ENCODE measurements at regions not wholly inside any gene's neighbourhood (a gene's known extent, or its start where the extent isn't known, plus 50 kb on each side); places are given as distances from the start of the nearest gene placed in this dataset.

DNA sequence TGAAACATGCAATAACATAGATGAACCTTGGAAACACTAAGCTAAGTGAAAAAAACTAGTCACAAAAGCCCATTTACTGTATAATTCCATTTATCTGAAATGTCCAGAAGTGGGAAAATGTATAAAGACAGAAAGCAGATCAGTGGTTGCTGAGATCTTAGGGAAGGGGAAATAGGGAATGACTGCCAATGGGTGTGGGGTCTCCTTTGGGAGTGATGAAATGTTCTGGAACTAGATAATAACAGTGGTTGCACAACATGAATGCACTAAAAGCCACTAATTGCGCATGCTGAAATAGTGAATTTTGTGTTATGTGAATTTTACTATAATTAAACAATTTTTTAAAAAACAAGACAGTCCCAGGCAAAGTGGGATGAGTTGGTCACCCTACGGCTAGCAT lies 472.8 kb downstream of the CCDC171 start:
- no peaks in the 10 kb centered on the region for H3K36me3 Mint-ChIP-seq (ENCODE audit: insufficient read depth)
- DNase-seq (no peak), ATAC-seq (replicated peaks) (no peak)
- H3K9me3 Mint-ChIP-seq: peaks cover 5 to 11% of the 10 kb centered on the region in 2 donors
- H3K4me1 Mint-ChIP-seq (ENCODE audit: low read depth in 2 of 2): no peaks in the 10 kb centered on the region
- no peak overlapping the region for H3K27ac Mint-ChIP-seq
- no peak overlapping the region for H3K4me3 Mint-ChIP-seq
- no peaks in the 10 kb centered on the region for H3K27me3 Mint-ChIP-seq

- Mint-ChIP-seq H3K27me3 (no peaks in the 10 kb centered on the region), H3K9me3 (peaks cover 7 to 13% of the 10 kb centered on the region in 2 donors), H3K4me1 (ENCODE audit: low read depth in 2 of 2) (no peaks in the 10 kb centered on the region), H3K4me3 (no peak overlapping the region), H3K36me3 (ENCODE audit: insufficient read depth) (no peaks in the 10 kb centered on the region), H3K27ac (no peak overlapping the region)
- ATAC-seq (replicated peaks) (no peak), DNase-seq (no peak)
Observed at GRCh38 chr9:16026886-16027285, 474.0 kb downstream of the CCDC171 start.

GRCh38 chr9:16028548-16028947 lies 475.7 kb downstream of the CCDC171 start:
- Mint-ChIP-seq H3K27ac (no peak overlapping the region), H3K9me3 (peaks cover 7 to 17% of the 10 kb centered on the region in 2 donors), H3K27me3 (no peaks in the 10 kb centered on the region), H3K4me1 (ENCODE audit: low read depth in 2 of 2) (no peaks in the 10 kb centered on the region), H3K36me3 (ENCODE audit: insufficient read depth) (no peaks in the 10 kb centered on the region), H3K4me3 (no peak overlapping the region)
- DNase-seq (no peak), ATAC-seq (replicated peaks) (no peak)

- Mint-ChIP-seq H3K27ac (no peak overlapping the region), H3K4me1 (ENCODE audit: low read depth in 2 of 2) (no peaks in the 10 kb centered on the region), H3K27me3 (no peaks in the 10 kb centered on the region), H3K9me3 (peaks cover 7 to 17% of the 10 kb centered on the region in 2 donors), H3K36me3 (ENCODE audit: insufficient read depth) (no peaks in the 10 kb centered on the region), H3K4me3 (no peak overlapping the region)
- DNase-seq (no peak), ATAC-seq (replicated peaks) (no peak)
Observed at GRCh38 chr9:16029046-16029615, 476.3 kb downstream of the CCDC171 start.

DNA sequence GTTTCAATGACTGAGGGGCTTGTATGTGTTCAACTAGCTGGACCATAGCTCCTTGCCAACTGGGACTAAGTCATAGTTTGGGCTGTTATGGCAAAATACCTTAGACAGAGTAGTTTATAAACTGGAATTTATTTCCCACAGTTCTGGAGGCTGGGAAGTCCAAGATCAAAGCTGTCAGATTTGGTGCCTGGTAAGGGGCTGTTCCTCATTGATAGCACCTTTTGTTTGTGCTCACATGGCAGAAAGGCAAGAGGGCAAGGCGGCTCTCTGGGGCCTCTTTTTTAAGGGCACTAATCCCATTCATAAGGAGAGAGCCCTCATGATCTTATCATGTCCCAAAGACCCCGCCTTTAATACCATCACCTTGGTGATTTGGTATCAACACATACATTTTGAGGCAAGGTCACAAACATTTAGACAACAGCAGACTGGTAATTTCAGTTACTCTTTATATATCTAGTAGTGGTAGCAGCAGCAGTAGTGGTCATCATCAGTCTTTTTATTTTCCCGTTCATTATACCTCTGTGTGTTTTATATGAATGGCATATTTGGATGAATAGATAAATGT lies 477.0 kb downstream of the CCDC171 start:
- Mint-ChIP-seq H3K27ac (no peak overlapping the region), H3K4me1 (ENCODE audit: low read depth in 2 of 2) (no peaks in the 10 kb centered on the region), H3K27me3 (no peaks in the 10 kb centered on the region), H3K4me3 (no peak overlapping the region), H3K36me3 (ENCODE audit: insufficient read depth) (no peaks in the 10 kb centered on the region), H3K9me3 (peaks cover 7 to 17% of the 10 kb centered on the region in 2 donors)
- ATAC-seq (replicated peaks) (no peak), DNase-seq (no peak)

DNA sequence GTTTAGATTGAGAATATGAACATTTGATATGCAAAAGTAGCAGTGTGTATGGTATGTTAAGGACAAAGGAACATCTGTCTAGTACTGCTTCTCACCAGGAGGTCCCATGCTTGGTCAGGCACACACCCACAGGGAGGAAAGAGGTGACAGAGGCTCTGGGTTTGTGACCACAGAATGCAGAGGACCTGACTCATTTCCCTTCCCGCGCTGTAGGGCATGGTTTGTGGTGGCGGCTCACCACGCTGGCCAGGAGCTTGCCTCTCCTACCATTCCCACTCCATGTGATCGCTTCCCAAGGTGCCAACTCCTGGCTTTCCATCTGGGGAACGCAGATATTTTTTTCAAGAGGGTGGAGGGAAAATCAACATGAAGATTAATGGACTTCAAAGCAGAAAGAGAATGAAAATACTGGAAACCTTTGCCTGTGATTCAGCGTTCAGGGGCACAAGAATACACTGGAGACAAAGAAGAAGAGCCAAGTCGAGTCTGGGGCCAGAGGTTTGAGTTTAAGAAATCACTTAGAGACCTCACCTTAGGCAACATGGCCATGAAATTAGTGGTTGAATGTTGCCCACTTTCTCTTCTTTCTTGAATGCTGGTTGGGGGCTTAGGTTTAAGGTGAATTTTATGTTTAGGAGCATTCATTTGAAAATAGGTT lies 477.8 kb downstream of the CCDC171 start:
- no peak for DNase-seq
- no peaks in the 10 kb centered on the region for H3K4me1 Mint-ChIP-seq (ENCODE audit: low read depth in 2 of 2)
- no peaks in the 10 kb centered on the region for H3K27me3 Mint-ChIP-seq
- no peaks in the 10 kb centered on the region for H3K36me3 Mint-ChIP-seq (ENCODE audit: insufficient read depth)
- peaks cover 11 to 17% of the 10 kb centered on the region in 2 donors for H3K9me3 Mint-ChIP-seq
- ATAC-seq (replicated peaks): no peak
- H3K27ac Mint-ChIP-seq: no peak overlapping the region
- peak overlapping the region in 1 of 2 donors; percentile 6 for H3K4me3 Mint-ChIP-seq

GRCh38 chr9:16031486-16031885 lies 478.6 kb downstream of the CCDC171 start:
- no peaks in the 10 kb centered on the region for H3K36me3 Mint-ChIP-seq (ENCODE audit: insufficient read depth)
- peaks cover 11 to 17% of the 10 kb centered on the region in 2 donors for H3K9me3 Mint-ChIP-seq
- DNase-seq (no peak), ATAC-seq (replicated peaks) (no peak)
- no peaks in the 10 kb centered on the region for H3K27me3 Mint-ChIP-seq
- H3K4me1 Mint-ChIP-seq (ENCODE audit: low read depth in 2 of 2): no peaks in the 10 kb centered on the region
- H3K4me3 Mint-ChIP-seq: no peak overlapping the region
- no peak overlapping the region for H3K27ac Mint-ChIP-seq

GRCh38 chr9:16031971-16032370 lies 479.1 kb downstream of the CCDC171 start:
- Mint-ChIP-seq H3K27me3 (no peaks in the 10 kb centered on the region), H3K27ac (no peak overlapping the region), H3K4me3 (no peak overlapping the region), H3K9me3 (peaks cover 11 to 17% of the 10 kb centered on the region in 2 donors), H3K4me1 (ENCODE audit: low read depth in 2 of 2) (no peaks in the 10 kb centered on the region), H3K36me3 (ENCODE audit: insufficient read depth) (no peaks in the 10 kb centered on the region)
- DNase-seq: no peak
- ATAC-seq (replicated peaks): no peak

GRCh38 chr9:16032799-16033198 lies 480.0 kb downstream of the CCDC171 start:
- ATAC-seq (replicated peaks) (no peak), DNase-seq (no peak)
- Mint-ChIP-seq H3K9me3 (peaks cover 11 to 17% of the 10 kb centered on the region in 2 donors), H3K27me3 (no peaks in the 10 kb centered on the region), H3K4me1 (ENCODE audit: low read depth in 2 of 2) (no peaks in the 10 kb centered on the region), H3K4me3 (no peak overlapping the region), H3K27ac (no peak overlapping the region), H3K36me3 (ENCODE audit: insufficient read depth) (no peaks in the 10 kb centered on the region)

DNA sequence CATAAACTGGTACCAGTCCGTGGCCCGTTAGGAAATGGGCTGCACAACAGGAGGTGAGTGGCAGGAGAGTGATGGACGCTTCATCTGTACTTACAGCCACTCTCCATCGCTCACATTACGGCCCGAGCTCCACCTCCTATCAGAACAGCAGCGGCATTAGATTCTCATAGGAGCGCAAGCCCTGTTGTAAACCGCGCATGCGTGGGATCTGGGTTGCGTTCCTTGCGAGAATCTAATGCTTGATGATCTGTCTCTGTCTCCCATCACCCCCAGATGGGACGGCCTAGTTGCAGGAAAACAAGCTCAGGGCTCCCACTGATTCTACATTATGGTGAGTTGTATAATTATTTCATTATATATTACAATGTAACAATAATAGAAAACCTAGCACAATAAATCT lies 480.4 kb downstream of the CCDC171 start:
- Mint-ChIP-seq H3K36me3 (ENCODE audit: insufficient read depth) (no peaks in the 10 kb centered on the region), H3K4me3 (no peak overlapping the region), H3K4me1 (ENCODE audit: low read depth in 2 of 2) (no peaks in the 10 kb centered on the region), H3K9me3 (peaks cover 11 to 17% of the 10 kb centered on the region in 2 donors), H3K27me3 (no peaks in the 10 kb centered on the region), H3K27ac (no peak overlapping the region)
- no peak for ATAC-seq (replicated peaks)
- no peak for DNase-seq

DNA sequence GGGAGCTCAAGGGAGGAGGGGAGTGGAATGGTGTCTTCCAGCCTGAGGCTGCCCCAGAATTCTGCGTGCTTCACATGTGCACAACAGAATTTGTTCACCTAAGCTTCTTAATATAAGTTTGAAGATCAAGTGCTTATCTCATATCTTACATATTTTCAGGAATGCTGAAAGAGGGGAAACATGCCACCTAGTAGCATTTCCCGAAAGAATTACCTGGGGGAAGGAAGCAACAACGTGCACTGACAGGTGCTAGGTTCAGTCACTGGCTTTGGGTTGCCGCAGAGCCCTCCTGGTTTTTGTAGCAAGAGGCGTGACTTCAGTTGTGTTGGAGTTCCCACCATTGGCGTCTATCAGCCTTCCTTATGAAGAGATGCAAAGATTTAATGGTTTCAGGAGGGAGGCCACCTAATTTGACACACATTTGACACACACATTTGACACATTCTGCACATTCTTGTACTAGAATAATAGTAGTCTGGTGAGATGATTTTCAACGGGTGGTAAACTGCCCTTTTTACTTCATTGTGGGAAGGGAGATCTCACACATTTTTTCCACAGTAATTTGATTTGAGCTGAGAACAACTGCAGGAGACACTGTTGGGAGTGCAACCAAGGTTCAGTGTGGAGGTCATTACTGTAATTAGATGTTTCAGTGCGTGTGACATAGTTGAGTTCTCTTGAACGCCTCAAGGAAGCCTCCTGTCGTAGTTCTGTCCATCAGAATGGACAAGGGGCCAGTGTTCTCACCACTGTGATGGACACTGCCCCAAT lies 481.3 kb downstream of the CCDC171 start:
- H3K27me3 Mint-ChIP-seq: no peaks in the 10 kb centered on the region

GRCh38 chr9:16039218-16039987 lies 486.6 kb downstream of the CCDC171 start:
- H3K36me3 Mint-ChIP-seq (ENCODE audit: insufficient read depth): no peaks in the 10 kb centered on the region
- no peaks in the 10 kb centered on the region for H3K4me1 Mint-ChIP-seq (ENCODE audit: low read depth in 2 of 2)
- ATAC-seq (replicated peaks) (no peak), DNase-seq (no peak)
- H3K9me3 Mint-ChIP-seq: peaks cover 9% of the 10 kb centered on the region in 2 donors
- no peak overlapping the region for H3K27ac Mint-ChIP-seq
- no peak overlapping the region for H3K4me3 Mint-ChIP-seq
- no peaks in the 10 kb centered on the region for H3K27me3 Mint-ChIP-seq

More for the DNA sequence above, 481.3 kb downstream of the CCDC171 start:
- no peak for ATAC-seq (replicated peaks)
- DNase-seq: no peak
- Mint-ChIP-seq H3K4me3 (no peak overlapping the region), H3K27ac (no peak overlapping the region), H3K4me1 (ENCODE audit: low read depth in 2 of 2) (no peaks in the 10 kb centered on the region), H3K9me3 (peaks cover 8 to 12% of the 10 kb centered on the region in 2 donors), H3K36me3 (ENCODE audit: insufficient read depth) (no peaks in the 10 kb centered on the region)
